HFFc6 (cell line): ENCODE measurements at regions not wholly inside any gene's neighbourhood (a gene's known extent, or its start where the extent isn't known, plus 50 kb on each side); places are given as distances from the start of the nearest gene placed in this dataset.
A peak's percentile ranks its signal among the peaks of the same experiment; 100 is the strongest.

Source experiments
- DNase-seq: peaks from one replicate; pipeline ENCODE4 v3.0.0-alpha.2; 2018
- H3K27ac Mint-ChIP-seq: 2 replicates; pipeline ENCODE4 v1.8.0; 2020; ENCODE audit warnings: mild to moderate bottlenecking, mixed read lengths
- H3K27me3 Mint-ChIP-seq: 2 replicates; pipeline ENCODE4 v1.8.0; 2021; ENCODE audit warnings: mild to moderate bottlenecking, moderate library complexity, mixed read lengths; ENCODE audit not compliant: insufficient read depth
- H3K36me3 Mint-ChIP-seq: 2 replicates; pipeline ENCODE4 v1.8.0; 2021; ENCODE audit warnings: low read depth, mixed read lengths
- H3K4me1 Mint-ChIP-seq: 2 replicates; pipeline ENCODE4 v1.8.0; 2020; ENCODE audit warnings: low read depth, mixed read lengths
- H3K4me3 Mint-ChIP-seq: 2 replicates; pipeline ENCODE4 v1.8.0; 2020; ENCODE audit warnings: mild to moderate bottlenecking, moderate library complexity, mixed read lengths
- H3K9me3 Mint-ChIP-seq: 2 replicates; pipeline ENCODE4 v1.8.0; 2020; ENCODE audit warnings: mild to moderate bottlenecking, mixed read lengths
- CTCF ChIP-seq: fragments of 200-600 bp; sonication (generic); IDR thresholded peaks from 2 replicates; pipeline ENCODE4 v1.5.0; 2021; ENCODE audit warnings: antibody characterized with exemption, mild to moderate bottlenecking

GRCh38 chr16:86732621-86733295, 154.4 kb downstream of the FOXL1 start:
- no peaks in the 10 kb centered on the region for H3K36me3 Mint-ChIP-seq
- H3K9me3 Mint-ChIP-seq, result no peaks in the 10 kb centered on the region
- H3K4me3 Mint-ChIP-seq, result peak overlapping the region; percentile 76; the same call in 1 of the 2 replicates
- H3K27me3 Mint-ChIP-seq, result peaks cover 25% of the 10 kb centered on the region
- peaks cover 49% of the 10 kb centered on the region for H3K4me1 Mint-ChIP-seq
- peak; percentile 5 for DNase-seq
- H3K27ac Mint-ChIP-seq, result peak overlapping the region; percentile 54
- TF ChIP-seq CTCF, result no peak

GRCh38 chr16:86733546-86734254, 155.4 kb downstream of the FOXL1 start:
- Mint-ChIP-seq H3K4me1 (peaks cover 50% of the 10 kb centered on the region), H3K9me3 (no peaks in the 10 kb centered on the region), H3K27ac (no peak overlapping the region), H3K4me3 (peak overlapping the region; percentile 76; the same call in 1 of the 2 replicates), H3K36me3 (no peaks in the 10 kb centered on the region), H3K27me3 (peaks cover 17% of the 10 kb centered on the region)
- DNase-seq, result no peak
- TF ChIP-seq CTCF, result no peak

- H3K36me3 Mint-ChIP-seq, result no peaks in the 10 kb centered on the region
- peaks cover 57% of the 10 kb centered on the region for H3K4me1 Mint-ChIP-seq
- no peak overlapping the region for H3K4me3 Mint-ChIP-seq
- no peak for TF ChIP-seq CTCF
- peak overlapping the region; percentile 41; the same call in 1 of the 2 replicates for H3K27ac Mint-ChIP-seq
- peak; percentile 13 for DNase-seq
- no peaks in the 10 kb centered on the region for H3K9me3 Mint-ChIP-seq
- H3K27me3 Mint-ChIP-seq, result peaks cover 9% of the 10 kb centered on the region
Observed at GRCh38 chr16:86734543-86735460, 156.5 kb downstream of the FOXL1 start.

- Mint-ChIP-seq H3K4me3 (no peak overlapping the region), H3K36me3 (no peaks in the 10 kb centered on the region), H3K27me3 (peaks cover 8% of the 10 kb centered on the region), H3K4me1 (peaks cover 58% of the 10 kb centered on the region), H3K9me3 (no peaks in the 10 kb centered on the region), H3K27ac (no peak overlapping the region)
- no peak for DNase-seq
- TF ChIP-seq CTCF, result no peak
Observed at GRCh38 chr16:86735727-86736126, 157.4 kb downstream of the FOXL1 start.

- Mint-ChIP-seq H3K27ac (no peak overlapping the region), H3K4me1 (peaks cover 61% of the 10 kb centered on the region), H3K9me3 (no peaks in the 10 kb centered on the region), H3K4me3 (no peak overlapping the region), H3K36me3 (no peaks in the 10 kb centered on the region), H3K27me3 (peaks cover 5% of the 10 kb centered on the region; the same call in 1 of the 2 replicates)
- no peak for TF ChIP-seq CTCF
- DNase-seq, result no peak
Observed at GRCh38 chr16:86736502-86736901, 158.2 kb downstream of the FOXL1 start.
